G401.6 (cell line): ENCODE measurements at regions not wholly inside any gene's neighbourhood (a gene's known extent, or its start where the extent isn't known, plus 50 kb on each side); places are given as distances from the start of the nearest gene placed in this dataset.
"Not testable (repeated sequence)": the region's sequence is repeated elsewhere in the genome, so short reads cannot be mapped to it uniquely, and the experiment has no call there.

ENCODE experiments used
- FAIRE-seq: peaks from 2 replicates; lab custom pipeline; 2012; peaks lifted over from hg19 to GRCh38; lab: Jason Lieb, UNC

- FAIRE-seq, result peak; percentile 93
Observed at GRCh38 chr13:88235441-88235840, 564.3 kb downstream of the SLITRK5 start.

DNA sequence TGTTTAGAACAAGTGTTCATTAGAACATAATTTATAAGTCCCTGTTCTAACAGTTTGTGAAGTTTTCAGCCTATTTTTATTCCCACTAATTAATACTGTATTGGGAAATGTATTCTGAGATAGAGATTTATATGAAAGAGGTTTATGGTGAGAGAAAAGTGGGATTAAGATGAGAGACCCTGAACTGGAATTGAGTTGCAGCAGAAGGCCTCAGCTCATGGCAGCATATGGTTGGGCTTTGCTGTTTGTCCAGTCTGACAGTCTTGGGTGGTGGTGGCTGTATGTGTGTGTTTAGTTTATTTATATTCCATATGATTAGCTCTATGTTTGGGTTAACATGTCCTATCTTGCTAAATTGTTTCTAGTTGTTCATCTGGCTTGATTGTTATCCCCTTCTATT lies 575.1 kb downstream of the SLITRK5 start:
- no peak for FAIRE-seq

DNA sequence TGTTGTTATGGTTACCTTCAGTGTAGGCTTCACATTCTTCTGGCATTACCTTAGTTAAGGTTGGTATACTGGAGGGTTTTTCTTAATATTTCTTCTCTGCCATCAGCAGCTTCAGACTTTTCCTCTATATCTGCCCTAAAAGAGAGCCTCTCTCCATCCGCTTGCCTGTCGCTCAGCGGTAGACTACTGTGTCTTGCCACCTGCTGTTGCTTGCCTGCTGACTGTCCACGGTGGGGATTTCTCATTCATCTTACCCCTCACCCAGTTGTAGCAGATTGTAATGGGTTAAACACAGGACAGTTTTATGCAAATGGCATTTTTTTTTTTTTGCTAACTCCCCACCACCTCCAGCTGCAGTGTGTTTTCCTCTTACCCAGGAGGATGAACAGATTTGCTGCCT lies 577.2 kb downstream of the SLITRK5 start:
- no peak for FAIRE-seq

DNA sequence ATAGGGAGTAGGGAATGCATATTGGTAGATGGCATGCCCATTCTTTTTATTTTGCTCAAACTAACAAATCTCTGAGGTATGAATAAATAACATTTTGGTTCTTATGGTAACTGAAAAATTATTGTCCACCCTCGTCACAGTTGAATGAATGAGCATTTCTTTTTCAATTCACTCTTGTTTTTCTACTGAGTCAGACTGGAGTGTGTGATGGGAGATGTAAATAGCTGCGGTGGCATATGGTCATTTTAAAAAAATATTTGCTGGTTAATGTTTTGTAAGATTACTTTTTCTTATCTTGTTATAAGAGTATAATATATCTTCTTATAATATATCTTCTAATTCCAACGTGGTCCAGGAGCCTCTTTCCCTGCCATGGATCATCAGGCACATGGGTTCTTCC lies 586.5 kb downstream of the SLITRK5 start:
- FAIRE-seq, result no peak

DNA sequence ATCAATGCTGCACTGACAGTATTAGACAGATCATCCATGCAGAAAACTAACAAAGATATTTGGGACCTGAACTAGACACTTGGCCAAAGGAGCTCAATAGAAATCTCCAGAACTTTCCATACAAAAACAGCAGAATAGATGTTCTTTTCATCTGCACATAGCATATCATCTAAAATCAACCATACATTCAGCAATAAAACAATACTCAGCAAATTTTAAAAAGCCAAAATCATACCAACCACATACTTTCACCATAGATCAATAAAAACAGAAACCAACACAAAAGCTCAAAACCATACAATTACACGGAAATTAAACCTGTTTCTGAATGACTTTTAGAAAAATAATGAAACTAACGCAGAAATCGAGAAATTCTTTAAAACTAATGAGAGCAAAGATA lies 592.6 kb downstream of the SLITRK5 start:
- no peak for FAIRE-seq

DNA sequence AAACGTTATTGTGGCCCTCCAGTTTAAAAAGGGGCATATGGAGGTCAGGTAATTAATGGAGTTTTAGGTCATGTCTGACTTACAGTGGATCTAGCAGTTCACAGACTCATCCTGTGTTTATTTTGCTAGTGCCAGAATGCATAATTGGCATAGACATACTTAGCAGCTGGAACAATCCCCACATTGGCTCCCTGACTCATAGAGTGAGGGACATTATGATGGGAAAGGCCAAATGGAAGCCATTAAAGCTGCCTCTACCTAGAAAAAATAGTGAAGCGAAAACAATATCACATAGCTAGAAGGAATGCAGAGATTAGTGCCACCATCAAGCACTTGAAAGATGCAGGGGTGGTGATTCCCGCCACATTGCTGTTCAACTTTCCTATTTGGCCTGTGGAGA lies 610.7 kb downstream of the SLITRK5 start:
- FAIRE-seq, result no peak

DNA sequence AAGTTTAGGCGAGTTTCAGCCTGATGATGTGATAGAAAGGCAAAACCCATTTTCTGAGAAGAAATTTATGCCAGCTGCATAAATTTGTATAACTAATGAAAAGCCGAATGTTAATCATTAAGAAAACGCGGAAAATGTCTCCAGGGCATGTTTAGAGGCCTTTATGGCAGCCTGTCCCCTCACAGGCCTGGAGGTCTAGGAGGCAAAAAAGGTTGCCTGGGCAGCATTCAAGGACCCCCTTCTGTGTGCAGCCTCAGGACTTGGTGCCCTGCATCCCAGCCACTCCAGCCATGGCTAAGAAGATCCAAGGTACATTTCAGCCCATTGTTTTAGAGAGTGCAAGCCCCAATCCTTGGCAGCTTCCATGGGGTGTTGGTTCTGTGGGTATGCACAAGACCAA lies 614.2 kb downstream of the SLITRK5 start:
- FAIRE-seq, result no peak

DNA sequence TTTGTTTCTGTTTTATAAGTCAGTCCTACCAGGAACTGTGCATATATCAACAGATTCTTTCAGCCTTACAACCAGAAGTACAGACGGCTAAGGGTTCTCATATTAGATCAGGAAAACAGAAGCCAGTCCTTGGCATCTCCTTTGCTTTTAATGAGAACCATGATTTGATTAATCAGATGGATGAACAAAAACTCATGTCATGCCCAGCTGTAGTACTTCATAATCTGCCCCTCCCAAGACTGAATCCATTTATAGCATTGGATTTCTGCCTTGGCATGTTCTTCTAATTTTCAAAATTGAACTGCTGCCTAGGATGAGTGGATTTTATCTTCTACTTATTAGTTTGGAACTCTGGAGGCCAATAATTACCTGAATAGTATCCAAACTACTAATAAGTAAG lies 617.2 kb downstream of the SLITRK5 start:
- no peak for FAIRE-seq

DNA sequence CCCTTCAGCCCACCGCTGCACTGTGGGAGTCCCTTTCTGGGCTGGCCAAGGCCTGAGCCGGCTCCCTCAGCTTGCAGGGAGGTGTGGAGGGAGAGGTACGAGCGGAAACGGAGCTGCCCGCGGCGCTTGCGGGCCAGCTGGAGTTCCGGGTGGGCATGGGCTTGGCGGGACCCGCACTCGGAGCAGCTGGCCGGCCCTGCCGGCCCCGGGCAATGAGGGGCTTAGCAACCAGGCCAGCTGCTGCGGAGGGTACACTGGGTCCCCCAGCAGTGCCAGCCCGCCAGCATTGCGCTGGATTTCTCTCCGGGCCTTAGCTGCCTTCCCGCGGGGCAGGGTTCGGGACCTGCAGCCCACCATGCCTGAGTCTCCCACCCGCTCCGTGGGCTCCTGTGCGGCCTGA lies 620.6 kb downstream of the SLITRK5 start:
- FAIRE-seq, result not testable (repeated sequence)

DNA sequence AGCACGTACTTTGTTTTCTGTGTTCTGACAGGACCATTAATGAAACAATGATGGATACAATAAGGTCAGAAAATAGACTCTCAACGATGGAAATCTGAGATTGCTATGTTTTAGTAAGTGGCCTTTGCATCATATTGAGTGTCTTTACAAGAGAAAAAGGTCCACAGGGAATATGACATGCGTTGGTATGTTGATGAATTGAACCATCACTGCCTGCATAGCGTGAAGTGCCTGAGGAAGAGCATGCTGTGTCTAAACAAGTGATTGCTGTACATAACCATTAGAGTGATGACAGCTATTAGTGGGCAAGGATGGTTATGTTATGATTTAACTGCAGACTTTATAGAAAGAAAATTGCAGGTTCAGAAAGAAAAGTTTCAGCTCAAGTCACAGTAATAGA lies 623.2 kb downstream of the SLITRK5 start:
- no peak for FAIRE-seq

DNA sequence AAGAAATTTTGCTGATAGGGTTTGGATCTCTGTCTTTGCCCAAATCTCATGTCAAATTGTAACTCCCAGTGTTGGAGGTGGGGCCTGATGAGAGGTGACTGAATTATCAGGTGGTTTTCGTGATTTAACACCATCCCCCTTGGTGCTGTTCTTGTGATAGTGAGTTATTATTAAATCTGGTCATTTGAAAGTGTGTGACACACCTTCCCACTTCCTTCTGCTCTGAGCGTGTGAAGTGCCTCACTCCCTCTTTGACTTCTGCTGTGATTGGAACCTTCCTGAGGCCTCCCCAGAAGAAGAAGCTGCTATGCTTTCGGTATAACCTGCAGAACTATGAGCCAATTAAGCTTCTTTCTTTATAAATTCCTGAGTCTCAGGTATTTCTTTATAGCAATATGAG lies 632.0 kb downstream of the SLITRK5 start:
- FAIRE-seq, result no peak

DNA sequence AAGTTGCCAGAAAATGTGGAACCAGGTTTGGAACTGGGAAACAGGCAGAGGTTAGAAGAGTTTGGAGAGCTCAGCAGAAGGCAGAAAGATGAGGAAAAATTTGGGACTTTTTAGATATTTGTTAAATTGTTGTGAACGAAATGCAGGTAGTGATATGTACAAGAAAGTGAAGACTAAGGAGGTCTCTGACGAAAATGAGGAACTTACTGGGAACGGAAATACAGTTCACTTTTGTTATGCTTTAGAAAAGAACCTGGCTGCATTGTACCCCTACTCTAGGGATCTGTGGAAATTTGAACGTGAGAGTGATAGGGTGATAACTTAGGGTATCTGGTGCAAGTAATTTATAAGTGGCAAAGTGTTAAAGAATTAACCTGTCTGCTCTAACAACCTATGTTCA lies 632.4 kb downstream of the SLITRK5 start:
- FAIRE-seq, result no peak

DNA sequence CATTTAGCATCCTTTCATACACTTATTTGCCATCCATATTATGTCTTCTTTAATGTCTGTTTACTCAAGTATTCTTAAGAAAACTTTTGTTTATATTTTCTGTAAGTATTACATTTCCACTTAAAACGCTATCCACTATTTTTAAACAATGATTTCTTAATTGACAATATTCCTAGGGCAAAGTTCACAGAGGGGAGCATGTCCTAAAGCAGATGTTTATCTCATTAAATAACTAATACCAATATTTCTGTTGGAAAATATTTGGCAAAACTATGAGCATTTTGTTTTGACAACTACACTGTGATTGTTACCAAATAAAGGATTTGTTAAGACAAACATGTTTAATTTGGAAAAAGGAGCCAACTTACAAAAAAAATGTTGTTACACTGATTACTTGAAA lies 643.3 kb downstream of the SLITRK5 start:
- no peak for FAIRE-seq

DNA sequence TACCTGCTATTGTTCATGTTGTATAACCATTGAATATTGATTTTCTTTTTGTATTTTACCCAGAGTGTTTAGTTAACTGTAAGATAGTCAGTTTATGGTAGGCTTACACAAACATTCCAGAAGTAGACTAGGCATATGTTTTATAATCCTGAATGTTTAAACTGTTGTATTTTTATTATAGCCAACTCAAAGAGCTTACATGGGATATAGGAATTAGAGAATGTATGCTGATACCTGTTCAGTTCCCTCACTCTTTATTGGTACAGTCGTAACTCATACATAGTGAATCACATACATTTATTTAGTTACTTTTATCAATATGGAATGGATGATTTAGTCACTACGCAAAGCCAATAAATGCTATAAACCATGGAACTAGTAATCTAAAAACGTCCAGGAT lies 657.9 kb downstream of the SLITRK5 start:
- FAIRE-seq, result peak; percentile 15

GRCh38 chr13:88339271-88339741 lies 668.1 kb downstream of the SLITRK5 start:
- FAIRE-seq, result no peak

- no peak for FAIRE-seq
Observed at GRCh38 chr13:88345171-88345847, 674.1 kb downstream of the SLITRK5 start.

DNA sequence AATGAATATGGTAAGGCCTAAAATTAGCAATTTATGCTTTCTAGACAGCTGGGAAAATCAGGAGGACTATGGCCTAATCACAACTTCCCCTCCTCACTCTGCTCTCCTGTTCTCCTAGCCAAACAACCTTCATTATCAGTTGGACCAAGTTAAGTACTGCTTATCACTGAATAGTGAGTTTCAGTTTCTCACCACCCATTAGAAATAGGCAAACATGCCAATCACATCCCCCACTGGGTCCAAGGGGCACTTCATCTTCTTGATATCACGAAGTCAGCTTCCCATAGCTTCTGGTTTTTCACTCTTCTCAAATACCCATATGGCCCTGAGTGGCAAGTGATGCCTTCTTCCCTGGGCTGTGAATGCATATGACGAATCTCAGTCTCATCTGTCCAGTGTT lies 689.6 kb downstream of the SLITRK5 start:
- FAIRE-seq, result no peak

DNA sequence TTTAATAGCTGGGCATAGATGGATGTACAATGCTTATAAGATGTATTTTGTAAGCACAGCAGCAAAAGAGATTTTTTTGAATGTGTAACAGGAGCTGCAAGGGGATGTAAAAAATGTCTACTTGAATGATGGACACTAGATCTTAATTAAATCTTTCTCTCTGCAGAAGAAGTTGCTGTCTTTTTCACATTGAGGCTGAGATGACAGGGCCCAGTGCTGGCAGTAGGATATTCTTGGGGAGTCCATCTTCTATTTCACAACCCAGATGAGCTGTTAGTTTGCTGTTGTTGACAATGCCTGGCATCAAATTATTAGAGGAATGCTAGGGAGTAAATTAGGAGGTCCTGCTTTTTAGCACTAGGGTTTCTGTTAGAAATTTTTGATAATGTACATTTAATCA lies 698.7 kb downstream of the SLITRK5 start:
- no peak for FAIRE-seq

DNA sequence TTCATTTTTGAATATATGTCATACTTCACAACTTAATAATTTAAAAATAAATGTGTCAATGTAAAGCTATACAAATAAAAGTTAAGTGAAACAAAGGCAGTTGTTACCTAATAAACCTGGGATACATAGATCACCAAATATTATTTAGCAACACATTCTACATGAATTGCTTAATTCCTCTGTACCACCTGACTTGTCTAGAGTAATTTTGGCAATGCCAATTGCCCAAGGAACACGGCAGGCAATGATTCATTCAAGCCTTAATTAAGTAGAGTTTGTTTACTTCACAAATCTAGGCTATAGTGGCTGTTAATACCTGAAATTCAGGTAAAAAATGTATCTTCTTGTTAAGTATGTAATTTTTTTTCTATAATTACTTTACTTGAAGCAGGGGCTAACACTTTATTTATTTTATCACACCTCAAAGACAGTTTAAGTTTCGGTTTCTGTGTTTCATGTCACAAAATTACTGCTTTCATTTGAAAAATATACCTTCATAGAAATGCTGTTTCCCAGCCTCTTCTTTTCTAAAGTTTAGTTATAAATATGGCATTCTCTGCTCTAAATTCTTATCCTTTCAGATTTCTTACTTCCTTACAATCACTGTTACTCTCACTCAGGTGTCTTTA lies 705.7 kb downstream of the SLITRK5 start:
- FAIRE-seq, result no peak

GRCh38 chr13:88377852-88378251 lies 706.7 kb downstream of the SLITRK5 start:
- FAIRE-seq, result no peak

GRCh38 chr13:88384542-88384941 lies 713.4 kb downstream of the SLITRK5 start:
- no peak for FAIRE-seq

GRCh38 chr13:88395804-88396203 lies 724.6 kb downstream of the SLITRK5 start:
- FAIRE-seq, result no peak

GRCh38 chr13:88411696-88412095 lies 740.5 kb downstream of the SLITRK5 start:
- no peak for FAIRE-seq

DNA sequence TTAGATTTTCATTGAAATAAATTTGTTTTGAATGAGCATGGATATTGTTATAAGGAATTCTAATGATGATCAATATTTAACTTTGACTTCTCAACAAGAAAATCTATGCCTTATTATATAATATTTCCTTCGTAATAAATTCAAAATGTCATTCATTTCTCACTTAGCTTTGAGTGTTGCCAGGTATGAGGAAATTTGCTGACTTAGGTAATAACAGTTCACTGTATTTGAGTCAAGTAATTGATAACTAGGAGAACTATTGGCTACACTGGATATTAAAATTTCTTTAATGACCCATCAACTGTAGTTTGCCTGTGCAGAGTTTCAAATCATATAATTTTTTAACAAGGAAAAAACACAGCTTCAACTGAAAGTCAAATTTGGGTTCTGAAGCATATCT lies 746.6 kb downstream of the SLITRK5 start:
- no peak for FAIRE-seq
